HG02885 (cell line): ENCODE measurements at regions not wholly inside any gene's neighbourhood (a gene's known extent, or its start where the extent isn't known, plus 50 kb on each side); places are given as distances from the start of the nearest gene placed in this dataset.

ENCODE experiments used
- ATAC-seq: cut with Tn5 transposase; IDR thresholded peaks from one replicate; pipeline ENCODE4 v1.9.1; 2021; ENCODE audit warnings: mild to moderate bottlenecking; ENCODE audit not compliant: unreplicated experiment, poor library complexity

DNA sequence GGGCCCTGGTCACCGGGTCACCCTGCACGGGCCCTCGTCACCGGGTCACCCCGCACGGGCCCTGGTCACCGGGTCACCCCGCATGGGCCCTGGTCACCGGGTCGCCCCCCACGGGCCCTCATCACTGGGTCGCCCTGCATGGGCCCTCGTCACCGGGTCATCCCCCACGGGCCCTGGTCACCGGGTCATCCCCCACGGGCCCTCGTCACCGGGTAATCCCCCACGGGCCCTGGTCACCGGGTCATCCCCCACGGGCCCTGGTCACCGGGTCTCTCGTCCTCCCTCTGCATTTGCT, 77.6 kb downstream of the RIPK4 start:
- no peak for ATAC-seq

DNA sequence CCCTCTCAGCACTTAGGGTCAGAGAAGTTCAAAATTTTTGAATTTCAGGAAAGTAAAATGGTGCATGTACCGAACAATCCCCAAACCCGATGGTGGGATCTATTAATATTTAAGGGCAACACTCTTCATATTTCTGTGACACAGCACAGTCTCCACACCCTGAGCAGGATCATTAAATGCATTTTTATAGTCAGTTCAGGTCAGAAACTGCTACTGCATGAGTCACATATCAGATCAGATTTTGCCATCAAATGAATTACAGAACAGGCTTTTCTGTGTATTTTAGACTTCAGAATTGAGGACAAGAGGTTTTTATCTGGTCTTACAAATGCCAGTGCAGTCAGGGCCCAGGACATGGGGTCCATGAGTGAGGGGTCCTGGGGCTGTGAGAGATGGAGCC, 79.2 kb downstream of the RIPK4 start:
- ATAC-seq: no peak

DNA sequence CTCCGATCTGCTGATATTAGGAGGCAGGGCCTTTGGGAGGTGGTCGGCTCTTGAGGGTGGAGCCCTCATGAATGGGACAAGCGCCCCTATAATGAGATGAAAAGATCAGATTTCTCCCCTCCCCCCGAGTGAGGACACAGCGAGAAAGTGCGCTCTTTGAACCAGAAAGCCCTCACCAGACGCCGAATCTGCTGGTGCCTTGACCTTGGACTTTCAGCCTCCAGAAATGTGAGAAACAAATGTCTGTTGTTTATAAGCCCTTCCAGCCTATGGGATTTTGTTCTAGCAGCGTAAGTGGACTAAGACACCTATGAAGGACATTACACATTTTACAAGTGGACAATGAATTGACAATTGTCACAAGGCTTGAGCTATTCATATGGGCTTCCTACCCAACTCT, 80.2 kb downstream of the RIPK4 start:
- ATAC-seq: no peak

DNA sequence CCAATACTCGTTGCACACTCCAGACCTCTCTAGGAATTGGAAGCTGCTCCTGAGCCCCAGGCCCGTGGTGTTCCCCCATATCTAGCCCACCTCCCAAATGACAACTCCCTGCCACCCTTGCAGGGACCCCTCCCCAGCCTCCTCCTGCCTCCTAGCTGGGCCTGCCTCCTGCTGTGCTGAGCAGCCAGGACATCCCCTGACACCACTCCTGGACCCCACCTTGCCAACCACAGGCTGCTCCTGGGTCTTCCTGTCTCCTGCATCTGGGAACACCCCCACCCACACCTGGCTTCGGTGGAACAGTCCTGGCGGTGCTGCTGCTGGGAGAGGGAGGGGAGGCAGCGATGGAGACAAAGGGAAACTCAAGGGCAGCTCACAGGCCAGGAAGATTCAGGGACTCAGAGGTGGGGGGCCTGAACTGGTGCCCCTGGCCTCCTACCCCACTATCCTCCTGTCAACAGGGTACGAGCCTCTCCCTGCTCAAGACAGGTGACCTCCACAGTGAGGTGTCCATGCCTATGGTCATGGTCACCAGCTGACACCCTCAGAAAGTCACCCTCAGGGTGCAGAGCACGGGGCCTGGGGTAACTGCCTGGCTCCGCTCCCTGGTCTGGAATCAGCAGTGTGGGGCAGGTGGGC, 81.2 kb downstream of the RIPK4 start:
- no peak for ATAC-seq

- no peak for ATAC-seq
Observed at GRCh38 chr21:41684381-41685245, 82.2 kb downstream of the RIPK4 start.

GRCh38 chr21:41683815-41684214, 83.0 kb downstream of the RIPK4 start:
- no peak for ATAC-seq

DNA sequence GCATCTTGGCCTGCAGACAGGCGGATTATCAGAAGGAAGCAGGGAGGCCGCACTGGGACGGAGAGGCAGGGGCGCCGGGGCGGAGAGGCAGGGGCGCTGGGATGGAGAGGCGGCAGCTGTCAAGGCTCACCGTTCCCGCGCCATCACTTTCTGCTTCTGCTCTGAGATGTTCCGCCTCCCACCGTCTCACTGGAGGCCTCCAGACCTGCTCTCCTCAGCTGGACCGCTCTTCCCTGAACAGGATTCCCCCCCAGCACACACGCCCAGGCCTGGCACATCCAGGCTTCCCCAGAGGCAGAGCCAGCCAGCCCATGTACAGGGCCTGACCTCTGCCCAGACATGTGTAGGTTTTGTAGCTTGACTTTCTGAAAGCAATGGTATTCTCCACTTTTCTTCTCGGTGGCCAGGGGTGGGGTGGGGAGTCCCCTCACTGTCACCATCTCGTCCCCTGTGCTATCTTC, 84.1 kb downstream of the RIPK4 start:
- ATAC-seq: no peak

- no peak for ATAC-seq
Observed at GRCh38 chr21:41681939-41682718, 84.7 kb downstream of the RIPK4 start.

- no peak for ATAC-seq
Observed at GRCh38 chr21:41681348-41681801, 85.5 kb downstream of the RIPK4 start.

DNA sequence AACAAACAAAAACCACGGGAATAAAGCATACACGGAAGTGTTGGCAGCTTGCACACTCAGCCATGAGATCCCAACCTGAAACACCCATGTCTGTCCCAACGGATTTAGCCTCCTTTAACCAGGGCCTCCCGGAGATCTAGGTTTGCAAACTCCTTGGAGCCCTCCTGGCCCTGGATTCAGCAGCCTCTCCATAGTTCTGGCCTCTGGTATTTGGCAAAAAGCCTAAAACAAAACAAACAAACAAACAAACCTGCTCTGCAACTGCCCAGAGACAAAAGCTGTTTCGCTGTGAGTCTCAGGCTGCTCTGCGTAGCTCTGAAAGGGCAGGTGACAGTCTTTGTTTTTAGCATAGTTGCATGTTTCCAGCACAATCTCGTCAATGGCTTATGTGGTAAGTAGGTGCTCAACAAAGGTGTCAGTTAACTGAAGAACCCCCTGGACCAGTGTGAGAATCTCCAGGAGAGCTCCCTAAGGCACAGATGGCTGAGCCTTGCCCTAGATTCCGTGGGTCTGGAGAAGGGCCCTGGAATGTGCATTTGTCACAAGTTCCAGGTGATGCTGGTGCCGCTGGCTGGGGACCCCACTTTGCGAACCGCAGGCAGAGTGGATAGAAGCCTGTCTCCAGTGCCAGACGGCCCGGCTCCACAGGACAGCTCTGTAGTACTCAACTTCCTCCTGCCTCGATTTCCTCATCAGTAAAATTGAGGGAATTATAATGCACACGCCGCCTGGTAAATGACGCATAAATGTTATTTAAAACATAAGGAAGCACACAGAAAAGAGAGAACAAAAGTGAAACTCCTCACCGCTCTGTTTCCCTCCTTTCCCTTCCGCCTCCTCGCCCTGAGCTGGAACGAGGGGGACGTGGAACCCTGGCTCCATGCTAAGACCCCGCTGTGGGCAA, 86.2 kb downstream of the RIPK4 start:
- ATAC-seq: no peak

DNA sequence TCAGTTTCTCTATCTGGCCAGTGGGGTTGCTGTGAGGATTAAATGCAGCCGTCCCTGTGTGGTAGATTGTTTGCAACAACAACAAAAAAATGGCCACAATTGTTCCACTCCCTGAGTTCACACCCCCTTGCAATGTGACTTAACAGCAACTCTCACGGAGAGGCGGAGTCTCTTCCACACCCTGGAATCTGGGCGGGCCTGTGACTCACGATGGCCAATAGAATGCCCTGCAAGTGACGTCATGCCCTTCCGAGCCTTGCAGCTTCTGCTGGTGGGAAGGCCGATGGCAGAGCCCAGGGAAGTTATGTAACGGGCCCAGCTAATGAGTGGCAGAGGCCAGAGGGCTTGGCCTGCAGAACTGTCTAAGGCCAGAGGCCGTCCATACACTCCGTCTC, 87.9 kb downstream of the RIPK4 start:
- ATAC-seq: no peak

- ATAC-seq: no peak
Observed at GRCh38 chr21:41678016-41678923, 88.6 kb downstream of the RIPK4 start.

GRCh38 chr21:41677671-41678015, 89.2 kb downstream of the RIPK4 start:
- no peak for ATAC-seq

- ATAC-seq: no peak
Observed at GRCh38 chr21:41676198-41676597, 90.7 kb downstream of the RIPK4 start.

GRCh38 chr21:41675574-41675973, 91.3 kb downstream of the RIPK4 start:
- ATAC-seq: no peak

GRCh38 chr21:41674402-41674801, 92.5 kb downstream of the RIPK4 start:
- ATAC-seq: no peak

DNA sequence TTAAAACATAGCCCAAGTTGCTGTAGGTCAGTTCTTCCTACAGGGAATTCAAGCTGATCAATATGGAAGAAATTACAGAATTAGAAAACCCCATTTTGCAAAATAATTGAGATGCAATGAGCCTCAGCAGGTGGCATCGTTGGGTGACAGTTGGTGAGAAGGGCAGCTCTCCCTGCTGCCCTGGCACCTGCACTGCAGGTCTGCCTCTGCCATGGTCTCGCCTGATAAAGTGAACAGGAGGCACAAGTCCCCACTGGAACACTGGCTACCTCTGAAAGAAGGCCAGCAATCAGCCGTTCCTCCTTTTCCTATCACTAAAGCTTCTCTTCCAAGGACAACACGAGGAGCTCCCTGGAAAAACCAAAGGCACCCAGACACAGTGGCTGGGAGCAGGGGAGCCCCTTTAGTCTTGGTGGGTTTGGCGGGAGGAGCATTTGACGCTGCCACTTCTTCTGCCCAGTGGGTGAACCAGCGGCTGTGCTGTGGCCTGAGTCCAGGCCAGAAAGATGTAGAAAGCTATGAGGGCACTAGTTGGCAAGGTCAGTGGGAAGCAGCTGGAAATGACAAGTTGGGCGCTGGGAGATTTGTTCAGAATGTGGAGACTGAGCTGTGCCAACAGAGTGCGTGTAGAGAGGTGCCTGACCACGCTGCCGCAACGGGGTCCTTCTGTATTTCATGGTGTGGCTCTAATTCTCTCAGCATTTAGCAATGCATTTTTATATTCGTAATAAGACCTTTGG, 93.1 kb downstream of the RIPK4 start:
- ATAC-seq: no peak

GRCh38 chr21:41673071-41673470, 93.8 kb downstream of the RIPK4 start:
- no peak for ATAC-seq

DNA sequence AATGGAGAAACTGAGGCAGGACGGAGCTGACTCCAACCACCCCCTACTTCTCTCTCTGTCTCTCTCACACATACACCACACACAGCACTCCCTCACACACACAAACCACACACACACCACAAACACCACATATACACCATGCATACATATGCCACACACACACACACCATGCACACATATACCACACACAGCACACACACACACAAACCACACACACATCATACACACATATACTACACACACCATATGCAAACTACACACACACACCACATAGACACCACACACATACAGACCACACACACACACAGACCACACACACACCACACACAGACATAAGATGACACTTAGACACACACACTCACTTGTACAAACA, 94.3 kb downstream of the RIPK4 start:
- no peak for ATAC-seq
